Heart right ventricle (tissue), 16 donors: ENCODE measurements at regions not wholly inside any gene's neighbourhood (a gene's known extent, or its start where the extent isn't known, plus 50 kb on each side); places are given as distances from the start of the nearest gene placed in this dataset.

Source experiments
- ATAC-seq, 8 donors: fragments of 200-7000 bp; cut with Tn5 transposase; one replicate each; pipeline ENCODE4 v1.9.1; 2020; ENCODE audit warnings: mild to moderate bottlenecking in 8 of 8, moderate library complexity in 8 of 8, moderate number of reproducible peaks in 1 of 8
- DNase-seq, 2 donors: peaks; one replicate each; pipeline ENCODE4 v3.0.0-alpha.2; 2020
- H3K27ac ChIP-seq, 10 donors: fragments of 200-600 bp; sonication (generic) in 2 of 10; one replicate each; pipeline versions ENCODE4 v1.5.0 to v1.8.0; 2020 to 2022; ENCODE audit warnings: mild to moderate bottlenecking in 3 of 10
- H3K27me3 ChIP-seq, 7 donors: fragments of 200-600 bp; one replicate each; pipeline ENCODE4 v1.8.0; 2021 to 2022; ENCODE audit warnings: mild to moderate bottlenecking in 2 of 7
- H3K36me3 ChIP-seq, 9 donors: fragments of 200-600 bp; sonication (generic) in 1 of 9; one replicate each; pipeline versions ENCODE4 v1.5.0 to v1.8.0; 2020 to 2022; ENCODE audit warnings: mild to moderate bottlenecking in 2 of 9
- H3K4me1 ChIP-seq, 9 donors: fragments of 200-600 bp; sonication (generic) in 1 of 9; one replicate each; pipeline versions ENCODE4 v1.5.0 to v1.8.0; 2020 to 2022; ENCODE audit warnings: mild to moderate bottlenecking in 4 of 9
- H3K4me3 ChIP-seq, 10 donors: fragments of 200-600 bp; sonication (generic) in 2 of 10; one replicate each; pipeline versions ENCODE4 v1.5.0 to v1.8.0; 2020 to 2022; ENCODE audit warnings: mild to moderate bottlenecking in 7 of 10, moderate library complexity in 2 of 10
- H3K9me3 ChIP-seq, 11 donors: fragments of 200-600 bp in 10 of 11; sonication (generic) in 2 of 11; one replicate each; pipeline versions ENCODE4 v1.5.0 to v1.8.0; 2013 to 2022; ENCODE audit warnings: mild to moderate bottlenecking in 2 of 11, control low read depth in 1 of 11, moderate library complexity in 1 of 11
- CTCF ChIP-seq, 9 donors: fragments of 200-600 bp; sonication (generic) in 2 of 9; IDR thresholded peaks; one replicate each; pipeline versions ENCODE4 v1.5.0 to v1.8.0; 2021 to 2022; ENCODE audit warnings: antibody characterized with exemption in 9 of 9, mild to moderate bottlenecking in 5 of 9, moderate library complexity in 1 of 9
- WGBS, 2 donors: extraction: QIAGEN DNeasy Blood & Tissue Kit; methylation state at CpG; one replicate each; pipeline ENCODE4 v1.1.7; 2013; ENCODE audit warnings: inconsistent platforms in 1 of 2; 5-methylcytosine and 5-hydroxymethylcytosine counted together
- intact Hi-C, 10 donors: fragments of 100-400 bp; cut with DNase I; formaldehyde crosslinking; loops; one replicate each; pipeline versions ENCODE4 v1.11.1 to v1.14.2; 2022
- donor health status: Arrhythmogenic right ventricular cardiomyopathy.
- donor health status: ischemic (EF 13 %, LVEDD 7.1; RV severe dilation, severe dysfunction).
- donor health status: healthy with polysubstance abuse.
- donor health status: DM: no; HTN: yes; CAD: no.
- donor health status: DM: no; HTN: no; CAD: no.
- donor health status: ischemic (EF 25% LVEDD 6.9; RV normal size, moderate dysfunction).
- donor health status: ischemic (EF 25% LVEDD 5.7; RV mildly dilated, moderate dysfunction).
- donor health status: healthy.
- donor health status: DM: yes; HTN: yes; CAD: no.
- donor health status: Ischemic cardiomyopathy.
- donor health status: ischemic (EF 35%, LVEDD 5.7; RV mildly dilated, moderate dysfunction).
- donor health status: nonischemic (EF 11% LVEDD 7.7; RV severe dilation, severe dysfunction).
- donor health status: DM: yes; HTN: yes; CAD: no.
- donor health status: PGD.
- donor health status: ischemic (EF 29% LVEDD 5.4; RV normal size, mild dysfunction).
- donor health status: nonischemic (EF 23%, LVEDD 6.1; RV moderate dilation, normal function).

GRCh38 chr12:23008623-23009022 lies 383.7 kb downstream of the ETNK1 start:
- Histone ChIP-seq H3K27me3 (no peaks in the 10 kb centered on the region), H3K9me3 (peaks cover 0 to 6% (median 0%) of the 10 kb centered on the region in 11 donors), H3K4me1 (peaks cover 0 to 14% (median 0%) of the 10 kb centered on the region in 9 donors), H3K27ac (no peak overlapping the region), H3K4me3 (no peak overlapping the region), H3K36me3 (no peaks in the 10 kb centered on the region)
- no peak for TF ChIP-seq CTCF (IDR thresholded peaks at IDR 0.05)
- intact Hi-C loops = no loop called here
- peak in 1 of 2 donors; percentile 31 for DNase-seq
- peak in 6 of 8 donors; percentile 37 to 71 (median 58) for ATAC-seq
- WGBS, 2 donors = 34 to 36% methylated on average over 5 of the region's 5 CpGs

DNA sequence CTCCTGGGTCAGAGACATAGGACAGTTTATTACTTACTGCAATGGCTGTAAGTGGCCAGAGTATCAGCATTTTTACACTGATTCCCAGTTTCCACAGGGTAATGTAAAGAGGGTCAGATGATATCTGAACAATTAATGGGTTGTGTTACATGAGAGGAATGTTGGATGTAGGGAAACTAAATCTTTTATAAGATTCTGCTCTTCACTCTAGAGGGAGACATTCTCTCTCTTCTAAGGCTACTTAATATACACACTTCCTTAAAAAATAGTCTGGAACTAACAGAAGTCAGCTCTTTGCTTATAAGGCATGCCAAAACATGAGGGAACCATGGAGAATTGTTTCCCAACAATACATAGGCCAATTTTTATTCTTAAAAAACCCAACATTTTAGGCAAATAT lies 389.8 kb downstream of the ETNK1 start:
- ATAC-seq (no peak), DNase-seq (no peak)
- H3K27ac ChIP-seq = no peak overlapping the region
- intact Hi-C loops = no loop called here
- H3K4me3 ChIP-seq = no peak overlapping the region
- H3K4me1 ChIP-seq = no peaks in the 10 kb centered on the region
- no peaks in the 10 kb centered on the region for H3K27me3 ChIP-seq
- H3K9me3 ChIP-seq = peaks cover 0 to 6% (median 0%) of the 10 kb centered on the region in 11 donors
- H3K36me3 ChIP-seq = no peaks in the 10 kb centered on the region
- TF ChIP-seq CTCF (IDR thresholded peaks at IDR 0.05) = no peak

GRCh38 chr12:23025372-23026016 lies 400.5 kb downstream of the ETNK1 start:
- H3K9me3 ChIP-seq = peaks cover 0 to 2% (median 0%) of the 10 kb centered on the region in 11 donors
- intact Hi-C loops = no loop called here
- no peaks in the 10 kb centered on the region for H3K4me1 ChIP-seq
- DNase-seq = no peak
- H3K27ac ChIP-seq = no peak overlapping the region
- 35 to 44% methylated on average over 1 of the region's 1 CpG for WGBS, 2 donors
- no peak overlapping the region for H3K4me3 ChIP-seq
- no peak for TF ChIP-seq CTCF (IDR thresholded peaks at IDR 0.05)
- no peaks in the 10 kb centered on the region for H3K36me3 ChIP-seq
- ATAC-seq = no peak
- H3K27me3 ChIP-seq = peaks cover 0 to under 1% (median 0%) of the 10 kb centered on the region in 7 donors

DNA sequence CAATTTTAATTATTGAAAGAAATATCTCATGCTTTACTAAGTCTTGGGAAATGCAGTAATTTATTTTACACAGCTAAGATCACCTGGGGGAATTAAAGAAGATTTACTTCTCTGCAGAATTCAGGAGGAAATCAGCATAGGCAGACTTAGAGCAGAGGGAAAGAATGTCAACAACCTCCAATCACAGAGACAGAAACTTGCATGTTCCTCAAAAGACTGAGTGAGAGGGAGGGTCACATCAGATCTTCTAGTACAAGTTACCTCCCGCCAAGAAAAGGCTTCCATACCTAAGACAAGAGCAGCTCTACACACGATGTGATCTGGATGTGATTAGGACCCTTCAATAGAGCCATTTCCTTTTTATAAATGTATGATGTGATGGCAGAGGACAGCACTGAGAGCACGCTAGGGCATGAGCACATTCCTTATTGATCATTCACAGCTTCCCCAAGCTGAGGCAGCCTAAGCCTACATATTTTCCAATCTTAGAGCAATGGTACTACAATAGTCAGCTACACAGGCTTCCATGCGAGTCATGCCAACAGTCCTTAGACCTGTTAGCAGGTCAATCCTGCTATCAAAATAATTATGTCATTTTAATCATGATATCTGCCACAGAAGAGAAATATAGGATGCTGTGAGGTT lies 403.3 kb downstream of the ETNK1 start:
- intact Hi-C loops = no loop called here

More for the DNA sequence above, 403.3 kb downstream of the ETNK1 start:
- TF ChIP-seq CTCF (IDR thresholded peaks at IDR 0.05) = no peak
- Histone ChIP-seq H3K9me3 (no peaks in the 10 kb centered on the region), H3K4me3 (no peak overlapping the region), H3K4me1 (no peaks in the 10 kb centered on the region), H3K27ac (no peak overlapping the region), H3K27me3 (peaks cover 0 to 6% (median 0%) of the 10 kb centered on the region in 7 donors), H3K36me3 (no peaks in the 10 kb centered on the region)
- ATAC-seq = no peak
- WGBS, 2 donors = 58 to 60% methylated on average over 4 of the region's 4 CpGs
- no peak for DNase-seq
